Left renal cortex interstitium (tissue), 4 donors: ENCODE measurements at regions not wholly inside any gene's neighbourhood (a gene's known extent, or its start where the extent isn't known, plus 50 kb on each side); places are given as distances from the start of the nearest gene placed in this dataset.
"Not testable (repeated sequence)": the region's sequence is repeated elsewhere in the genome, so short reads cannot be mapped to it uniquely, and the experiment has no call there.

ENCODE experiments used
- DNase-seq, 4 donors: peaks; one replicate each; pipeline ENCODE4 v3.0.0-alpha.2; 2013; ENCODE audit warnings: low read depth in 4 of 4, low spot score in 2 of 4, missing footprints in 1 of 4

DNA sequence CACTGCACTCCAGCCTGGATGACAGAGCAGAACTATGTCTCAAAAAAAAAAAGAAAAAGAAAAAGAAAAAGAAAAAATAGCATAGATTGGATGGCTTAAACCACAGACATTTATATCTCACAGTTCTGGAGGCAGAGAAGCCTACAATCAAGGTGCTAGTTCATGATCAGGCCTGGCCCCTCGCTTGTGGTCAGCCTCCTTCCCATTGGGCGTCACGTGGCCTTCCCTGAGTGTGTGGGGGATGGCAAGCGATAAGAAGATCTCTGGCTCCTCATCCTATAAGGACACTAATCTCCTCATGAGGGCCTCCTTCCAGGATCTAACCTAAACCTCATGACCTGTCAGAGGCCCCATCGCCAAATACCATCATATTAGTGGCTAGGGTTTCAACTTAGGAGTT, 320.2 kb upstream of the SPATA31A3 start:
- DNase-seq: not testable (repeated sequence)

DNA sequence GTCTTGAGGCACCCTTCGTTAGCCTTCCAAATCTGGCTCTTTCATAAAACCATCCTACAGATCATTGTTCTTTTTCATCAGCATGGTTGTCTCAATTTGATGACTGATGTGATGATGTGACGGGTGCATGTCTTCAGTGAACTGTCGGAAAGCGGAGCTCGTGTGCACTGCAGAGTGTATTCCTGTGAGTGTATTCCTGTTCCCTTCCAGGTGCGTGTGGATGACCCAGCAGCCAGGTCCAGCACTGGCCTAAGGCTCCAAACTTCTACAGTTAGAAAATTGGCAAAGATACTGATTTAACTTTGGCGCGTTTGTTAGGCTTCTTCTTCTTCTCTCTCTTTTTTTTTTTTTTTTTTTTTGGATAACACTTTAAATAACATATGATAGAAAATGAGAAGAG, 314.8 kb upstream of the SPATA31A3 start:
- DNase-seq: not testable (repeated sequence)

DNA sequence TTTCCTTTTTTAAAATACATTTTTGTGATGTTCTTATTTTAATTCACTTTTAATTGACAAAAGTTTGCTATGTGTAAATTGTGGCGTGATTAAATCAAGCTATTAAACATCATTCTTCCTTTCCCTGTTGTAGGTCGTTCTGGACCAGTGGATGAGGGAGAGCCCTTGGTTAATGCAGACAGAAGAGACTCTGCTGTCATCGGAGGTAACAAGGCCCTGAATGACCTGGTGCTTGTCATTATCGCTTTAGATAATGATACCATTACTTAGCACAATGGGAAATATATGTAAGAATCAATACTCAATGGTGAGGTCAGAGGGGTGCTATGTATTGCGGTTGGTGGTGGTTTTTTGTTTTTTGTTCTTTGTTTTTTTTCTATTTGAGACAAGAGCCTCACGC, 296.4 kb upstream of the SPATA31A3 start:
- not testable (repeated sequence) for DNase-seq

- DNase-seq: not testable (repeated sequence)
These were observed 295.9 kb upstream of the SPATA31A3 start for GRCh38 chr9:67288117-67288735.

DNA sequence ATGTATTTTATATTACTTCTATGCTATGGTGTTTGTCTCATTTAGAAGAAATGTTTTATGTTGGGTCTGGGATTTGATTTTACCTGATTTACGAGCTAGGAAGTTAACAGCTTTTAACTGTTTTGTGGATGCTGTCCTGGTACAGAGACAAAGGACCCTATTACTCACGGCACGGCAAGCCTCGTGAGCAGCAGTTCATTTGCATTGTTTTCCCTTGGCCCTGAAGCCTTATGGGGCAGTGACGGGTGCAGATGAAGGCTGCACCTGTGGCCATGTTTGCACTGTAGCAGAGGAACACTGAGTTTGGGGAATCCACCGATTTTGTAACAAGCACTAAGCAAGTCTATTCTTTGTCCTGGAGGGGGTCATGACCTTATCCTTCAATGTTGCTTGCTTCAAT, 291.9 kb upstream of the SPATA31A3 start:
- DNase-seq: not testable (repeated sequence)

- not testable (repeated sequence) for DNase-seq
These were observed 289.2 kb upstream of the SPATA31A3 start for GRCh38 chr9:67281574-67281973.

DNA sequence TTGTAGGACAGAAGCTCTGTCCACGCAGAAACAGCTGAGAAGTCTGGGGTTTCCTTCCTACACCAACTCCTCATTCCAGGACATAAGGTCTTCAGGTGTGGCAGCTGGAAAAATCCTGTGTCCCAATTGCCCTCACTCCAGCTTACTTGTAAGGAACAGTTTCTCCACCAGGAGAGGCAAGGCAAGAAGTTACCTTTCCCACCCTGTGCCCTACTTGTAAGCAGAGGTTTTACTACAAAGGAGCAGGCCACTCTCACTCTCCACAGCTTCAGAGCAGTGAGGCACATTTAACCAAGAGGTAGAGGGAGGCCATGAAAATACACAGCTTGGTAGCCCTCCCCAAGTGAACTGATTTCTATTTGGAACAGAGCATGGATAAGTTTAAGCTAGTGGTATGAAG, 277.3 kb upstream of the SPATA31A3 start:
- not testable (repeated sequence) for DNase-seq

DNA sequence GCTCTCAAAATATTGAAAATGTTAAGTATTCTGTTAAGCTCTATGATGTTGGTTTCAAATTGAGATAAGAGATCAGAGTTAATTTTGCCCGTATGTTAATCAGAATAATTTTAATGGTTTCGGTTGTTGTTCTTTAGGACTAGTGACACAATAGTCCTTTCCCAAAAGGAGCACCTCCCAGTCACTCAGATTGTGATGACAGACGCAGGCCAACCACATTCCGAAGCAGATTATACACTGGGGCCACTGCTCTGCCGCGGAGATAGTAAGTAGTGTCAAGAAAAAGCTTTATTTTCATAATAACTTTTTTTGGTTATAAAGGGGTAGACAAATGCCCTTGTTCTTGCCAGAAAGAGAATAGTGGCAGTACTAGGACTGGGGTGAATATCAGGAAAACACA, 265.5 kb upstream of the SPATA31A3 start:
- DNase-seq: not testable (repeated sequence)

GRCh38 chr9:67248967-67249366, 256.6 kb upstream of the SPATA31A3 start:
- DNase-seq: not testable (repeated sequence)

GRCh38 chr9:67212073-67212472, 219.7 kb upstream of the SPATA31A3 start:
- DNase-seq: not testable (repeated sequence)

GRCh38 chr9:67210842-67211241, 218.5 kb upstream of the SPATA31A3 start:
- not testable (repeated sequence) for DNase-seq

DNA sequence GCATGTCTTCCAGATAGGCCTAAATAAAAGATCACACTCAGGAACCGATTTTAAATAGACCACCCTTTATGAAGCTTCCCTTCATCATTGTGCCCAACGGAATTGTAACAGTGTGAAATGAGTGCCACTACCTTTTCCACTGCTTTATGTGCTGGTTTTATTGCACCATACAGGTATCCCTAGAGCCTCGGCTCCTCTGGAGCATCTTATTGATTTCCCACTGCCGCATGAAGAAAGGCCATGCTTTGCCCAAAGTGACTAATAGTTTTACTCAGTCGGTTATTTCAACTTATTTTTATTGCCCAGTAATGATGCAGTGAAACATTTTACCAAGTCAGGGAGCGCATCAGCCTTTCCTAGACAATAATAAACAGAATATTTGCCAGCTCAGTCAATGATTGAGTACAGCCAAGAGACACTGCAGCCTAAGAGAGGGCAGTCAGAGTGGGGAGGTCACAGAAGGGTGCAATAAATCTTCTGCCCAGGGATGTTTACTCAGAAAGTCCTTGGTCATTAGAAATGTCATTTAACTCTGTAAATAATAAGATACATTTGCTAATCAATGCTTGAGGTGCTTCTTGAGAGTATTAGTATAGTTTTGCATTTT, 216.6 kb upstream of the SPATA31A3 start:
- DNase-seq: not testable (repeated sequence)

DNA sequence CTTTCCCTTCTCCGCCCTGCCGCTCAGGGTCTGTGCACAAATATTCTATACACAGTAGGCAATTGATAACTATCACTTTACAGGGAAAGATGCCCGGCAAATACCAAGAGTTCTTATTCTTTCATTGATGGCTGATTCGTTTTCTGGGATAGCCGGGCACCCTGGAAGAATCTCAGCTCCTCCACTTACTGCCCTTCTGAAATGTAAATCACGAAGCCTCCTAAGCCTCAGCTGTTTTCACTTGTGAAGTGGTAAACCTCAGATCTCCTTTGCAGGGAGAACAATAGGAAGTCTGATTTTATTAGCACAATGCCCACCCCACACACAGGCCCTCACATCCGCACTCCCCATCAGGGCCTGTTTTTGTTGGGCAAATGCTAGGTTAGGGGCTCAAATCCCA, 203.8 kb upstream of the SPATA31A3 start:
- not testable (repeated sequence) for DNase-seq

DNA sequence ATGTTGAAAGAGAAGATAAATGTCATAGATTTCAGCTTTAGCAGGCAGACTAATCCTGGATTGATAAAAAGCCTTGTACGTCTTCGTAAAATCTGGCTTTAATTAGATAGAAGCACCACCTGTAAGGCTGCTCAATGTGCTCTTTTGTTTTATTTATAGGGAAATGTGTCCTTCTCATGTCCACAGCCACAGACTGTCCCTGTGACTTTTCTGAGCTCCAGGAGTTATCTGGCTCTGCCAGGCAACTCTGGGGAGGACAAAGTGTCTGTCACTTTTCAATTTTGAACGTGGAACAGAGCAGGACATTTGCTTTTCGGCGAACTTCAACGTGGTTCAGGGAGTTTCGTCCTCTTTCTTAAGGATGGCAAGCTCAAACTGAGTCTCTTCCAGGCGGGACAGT, 203.0 kb upstream of the SPATA31A3 start:
- not testable (repeated sequence) for DNase-seq

DNA sequence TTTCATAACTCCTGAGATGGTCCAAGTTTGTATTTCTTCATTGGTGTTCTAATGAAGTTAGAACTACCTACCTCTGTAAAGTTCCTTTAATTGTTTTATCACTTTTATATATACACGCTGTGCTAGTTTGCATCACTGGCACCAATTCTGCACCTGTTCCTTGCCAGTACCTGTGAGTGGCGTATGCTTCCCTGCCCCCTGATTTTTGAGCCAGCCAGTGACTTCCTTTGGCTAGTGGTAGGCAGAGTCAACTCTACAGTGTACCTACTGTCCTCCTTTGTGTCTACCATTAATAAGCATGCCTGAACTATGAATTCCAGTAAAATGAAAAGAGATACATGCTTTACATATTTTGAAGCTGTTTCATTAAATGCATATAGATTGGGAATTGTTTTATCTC, 186.8 kb upstream of the SPATA31A3 start:
- DNase-seq: not testable (repeated sequence)

DNA sequence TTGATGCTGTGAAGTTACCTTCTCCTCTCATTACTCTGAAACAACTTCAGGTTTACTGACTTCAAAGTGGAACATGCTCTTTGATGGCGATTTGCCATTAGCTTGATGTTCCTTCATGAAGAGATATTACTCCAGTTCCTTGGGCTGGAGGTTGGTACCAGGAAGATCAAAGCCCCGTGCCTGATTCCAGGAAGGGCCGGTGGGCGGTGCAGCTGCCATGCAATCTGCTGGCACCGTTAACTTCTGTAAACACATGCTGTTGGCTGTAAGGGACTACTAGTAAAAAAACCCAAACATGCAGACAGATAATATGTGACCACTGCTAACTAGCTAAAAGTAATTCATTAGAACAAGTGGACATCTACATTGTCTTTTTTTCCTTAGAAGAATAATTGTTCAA, 182.8 kb upstream of the SPATA31A3 start:
- DNase-seq: not testable (repeated sequence)

DNA sequence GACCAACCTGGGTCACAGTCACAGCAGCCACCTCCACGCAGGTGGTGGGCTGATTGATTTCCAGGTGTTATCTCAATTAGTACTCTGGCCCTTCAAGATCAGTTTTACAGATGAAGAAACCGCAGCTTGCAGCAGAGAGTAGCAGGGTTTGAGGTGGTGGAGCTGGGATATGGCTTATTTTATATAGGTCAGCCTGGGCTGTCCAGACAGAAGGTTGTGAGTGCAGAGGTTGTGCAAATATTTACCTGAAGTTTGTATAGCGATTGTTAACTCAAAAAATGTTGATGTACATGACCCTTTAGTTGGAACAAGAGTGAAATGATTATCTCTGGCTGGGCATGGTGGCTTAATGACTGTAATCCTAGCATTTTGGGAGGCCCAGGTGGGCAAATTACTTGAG, 179.4 kb upstream of the SPATA31A3 start:
- not testable (repeated sequence) for DNase-seq

GRCh38 chr9:67168530-67169157, 176.3 kb upstream of the SPATA31A3 start:
- DNase-seq: not testable (repeated sequence)

- not testable (repeated sequence) for DNase-seq
These were observed 174.0 kb upstream of the SPATA31A3 start for GRCh38 chr9:67166335-67166734.

GRCh38 chr9:67162827-67163226, 170.5 kb upstream of the SPATA31A3 start:
- not testable (repeated sequence) for DNase-seq

GRCh38 chr9:67155218-67155617, 162.9 kb upstream of the SPATA31A3 start:
- not testable (repeated sequence) for DNase-seq

GRCh38 chr9:67153501-67153900, 161.2 kb upstream of the SPATA31A3 start:
- not testable (repeated sequence) for DNase-seq
